GM23338 (cell line): ENCODE measurements at regions not wholly inside any gene's neighbourhood (a gene's known extent, or its start where the extent isn't known, plus 50 kb on each side); places are given as distances from the start of the nearest gene placed in this dataset.

Experiments
- ATAC-seq: fragments of 200-7000 bp; cut with Tn5 transposase; 3 replicates; pipeline ENCODE4 v1.9.1; 2020
- DNase-seq: peaks from one replicate; pipeline ENCODE4 v3.0.0-alpha.2; 2015; ENCODE audit warnings: low spot score
- H2AFZ ChIP-seq: fragments of 200-600 bp; sonication (generic); 2 replicates; pipeline ENCODE4 v1.8.0; 2016; ENCODE audit warnings: antibody characterized with exemption, mild to moderate bottlenecking, moderate library complexity
- H3F3A ChIP-seq: fragments of 200-600 bp; sonication (generic); replicated peaks from 2 replicates; pipeline ENCODE4 v1.8.0; 2017; ENCODE audit warnings: antibody characterized with exemption, mixed run types, low read depth
- H3K27ac ChIP-seq: fragments of 200-600 bp; sonication (generic); 2 replicates; pipeline ENCODE4 v1.6.1; 2016; ENCODE audit warnings: low read depth
- H3K27me3 ChIP-seq: fragments of 200-600 bp; sonication (generic); 2 replicates; pipeline ENCODE4 v1.8.0; 2016; ENCODE audit warnings: mild to moderate bottlenecking, mixed run types, moderate library complexity; ENCODE audit not compliant: insufficient read depth
- H3K36me3 ChIP-seq: fragments of 200-600 bp; sonication (generic); 2 replicates; pipeline ENCODE4 v1.8.0; 2016; ENCODE audit warnings: mild to moderate bottlenecking; ENCODE audit not compliant: insufficient read depth
- H3K4me1 ChIP-seq: fragments of 200-600 bp; sonication (generic); 2 replicates; pipeline ENCODE4 v1.8.0; 2016; ENCODE audit warnings: mild to moderate bottlenecking, moderate library complexity; ENCODE audit not compliant: insufficient read depth
- H3K4me2 ChIP-seq: fragments of 200-600 bp; sonication (generic); 2 replicates; pipeline ENCODE4 v1.7.1; 2017; ENCODE audit warnings: mixed run types
- H3K4me3 ChIP-seq: fragments of 200-600 bp; sonication (generic); 2 replicates; pipeline ENCODE4 v1.6.1; 2016; ENCODE audit warnings: mixed run types
- H3K79me2 ChIP-seq: fragments of 200-600 bp; sonication (generic); replicated peaks from 2 replicates; pipeline ENCODE4 v1.8.0; 2017; ENCODE audit warnings: mild to moderate bottlenecking; ENCODE audit not compliant: insufficient read depth
- H3K9me2 ChIP-seq: fragments of 200-600 bp; sonication (generic); 2 replicates; pipeline ENCODE4 v1.8.0; 2017; ENCODE audit not compliant: insufficient read depth
- H4K20me1 ChIP-seq: fragments of 200-600 bp; sonication (generic); replicated peaks from 2 replicates; pipeline ENCODE4 v1.8.0; 2017; ENCODE audit warnings: mild to moderate bottlenecking; ENCODE audit not compliant: insufficient read depth
- H3K27ac Mint-ChIP-seq: 2 replicates; pipeline ENCODE4 v1.8.0; 2020; ENCODE audit warnings: inconsistent platforms, mild to moderate bottlenecking, moderate library complexity, mixed read lengths
- H3K27me3 Mint-ChIP-seq: 3 replicates; pipeline ENCODE4 v1.8.0; 2022; ENCODE audit warnings: low read depth, mild to moderate bottlenecking, moderate library complexity, mixed read lengths, inconsistent platforms; ENCODE audit not compliant: insufficient read depth, poor library complexity
- H3K36me3 Mint-ChIP-seq: 3 replicates; pipeline ENCODE4 v1.8.0; 2021; ENCODE audit warnings: low read depth, mild to moderate bottlenecking, inconsistent platforms, moderate library complexity, mixed read lengths
- H3K4me1 Mint-ChIP-seq: 3 replicates; pipeline ENCODE4 v1.8.0; 2020; ENCODE audit warnings: mild to moderate bottlenecking, inconsistent platforms, mixed read lengths
- H3K4me3 Mint-ChIP-seq: 3 replicates; pipeline ENCODE4 v1.8.0; 2021; ENCODE audit warnings: moderate library complexity, mild to moderate bottlenecking, inconsistent platforms, mixed read lengths
- H3K9me3 Mint-ChIP-seq: 3 replicates; pipeline ENCODE4 v1.8.0; 2020; ENCODE audit warnings: moderate library complexity, mild to moderate bottlenecking, inconsistent platforms, mixed read lengths
- CREB1 ChIP-seq: fragments of 250-450 bp; sonication (Bioruptor Pico); IDR thresholded peaks from 2 replicates; pipeline ENCODE4 v1.5.0; 2020; ENCODE audit warnings: low read depth, mild to moderate bottlenecking, moderate library complexity
- ETS1 ChIP-seq: IDR thresholded peaks from 2 replicates; pipeline ENCODE4 v1.6.1; 2016; ENCODE audit warnings: antibody characterized with exemption
- JUNB ChIP-seq: IDR thresholded peaks from one replicate; pipeline ENCODE4 v1.6.1; 2016; ENCODE audit warnings: antibody characterized with exemption; ENCODE audit not compliant: unreplicated experiment
- NANOG ChIP-seq: IDR thresholded peaks from 2 replicates; pipeline ENCODE4 v1.6.1; 2016; ENCODE audit warnings: antibody characterized with exemption, borderline replicate concordance
- POLR2AphosphoS5 ChIP-seq: IDR thresholded peaks from 2 replicates; pipeline ENCODE4 v1.6.1; 2016; ENCODE audit warnings: antibody characterized with exemption, low read depth
- STAT1 ChIP-seq: IDR thresholded peaks from one replicate; pipeline ENCODE4 v1.6.1; 2016; ENCODE audit warnings: antibody characterized with exemption; ENCODE audit not compliant: unreplicated experiment
- ZNF114 ChIP-seq: fragments of 250-450 bp; sonication (Bioruptor Pico); IDR thresholded peaks from 2 replicates; pipeline ENCODE4 v1.5.0; 2020; ENCODE audit warnings: mild to moderate bottlenecking, moderate library complexity
- ZNF331 ChIP-seq: fragments of 250-450 bp; sonication (Bioruptor Pico); IDR thresholded peaks from 2 replicates; pipeline ENCODE4 v1.5.0; 2020; ENCODE audit warnings: low read depth, mild to moderate bottlenecking, moderate library complexity
- ZNF462 ChIP-seq: fragments of 250-450 bp; sonication (Bioruptor Pico); IDR thresholded peaks from 2 replicates; pipeline ENCODE4 v1.5.0; 2020; ENCODE audit warnings: mild to moderate bottlenecking, moderate library complexity
- TF ChIP-seq, protein P1 (sequence below), 2 experiments: fragments of 200-600 bp in 1 of 2; sonication (generic) in 1 of 2; conservative IDR thresholded peaks; 2 replicates each; pipeline versions ENCODE4 v1.5.1 to v1.6.1; 2016 to 2017; ENCODE audit warnings: antibody characterized with exemption in 2 of 2, low read depth in 2 of 2, mild to moderate bottlenecking in 2 of 2, moderate library complexity in 1 of 2
- TF ChIP-seq, protein P2 (sequence below): IDR thresholded peaks from one replicate; pipeline ENCODE4 v1.6.1; 2018; ENCODE audit warnings: antibody characterized with exemption; ENCODE audit not compliant: unreplicated experiment

DNA sequence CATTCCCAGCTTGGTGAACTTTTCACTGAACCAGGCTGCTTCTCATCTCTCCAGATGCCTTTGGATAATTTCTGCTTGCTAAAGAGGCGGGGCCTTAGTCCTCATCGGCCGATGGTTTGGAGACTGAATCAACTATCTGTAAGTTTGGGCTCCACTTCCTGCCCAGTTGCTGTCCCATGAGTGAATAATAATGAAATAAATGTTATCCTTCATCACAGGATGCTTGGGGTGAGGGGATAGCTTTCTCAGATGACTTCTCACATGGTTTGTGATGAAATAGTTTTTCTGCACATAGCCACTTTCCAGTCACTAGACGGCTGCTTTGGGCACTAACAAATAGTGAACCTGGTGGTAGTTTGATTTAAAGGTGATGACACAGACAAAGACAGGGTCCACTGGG is 376.6 kb upstream of the TRIB2 start (continued):
- TF ChIP-seq, protein P1, sequence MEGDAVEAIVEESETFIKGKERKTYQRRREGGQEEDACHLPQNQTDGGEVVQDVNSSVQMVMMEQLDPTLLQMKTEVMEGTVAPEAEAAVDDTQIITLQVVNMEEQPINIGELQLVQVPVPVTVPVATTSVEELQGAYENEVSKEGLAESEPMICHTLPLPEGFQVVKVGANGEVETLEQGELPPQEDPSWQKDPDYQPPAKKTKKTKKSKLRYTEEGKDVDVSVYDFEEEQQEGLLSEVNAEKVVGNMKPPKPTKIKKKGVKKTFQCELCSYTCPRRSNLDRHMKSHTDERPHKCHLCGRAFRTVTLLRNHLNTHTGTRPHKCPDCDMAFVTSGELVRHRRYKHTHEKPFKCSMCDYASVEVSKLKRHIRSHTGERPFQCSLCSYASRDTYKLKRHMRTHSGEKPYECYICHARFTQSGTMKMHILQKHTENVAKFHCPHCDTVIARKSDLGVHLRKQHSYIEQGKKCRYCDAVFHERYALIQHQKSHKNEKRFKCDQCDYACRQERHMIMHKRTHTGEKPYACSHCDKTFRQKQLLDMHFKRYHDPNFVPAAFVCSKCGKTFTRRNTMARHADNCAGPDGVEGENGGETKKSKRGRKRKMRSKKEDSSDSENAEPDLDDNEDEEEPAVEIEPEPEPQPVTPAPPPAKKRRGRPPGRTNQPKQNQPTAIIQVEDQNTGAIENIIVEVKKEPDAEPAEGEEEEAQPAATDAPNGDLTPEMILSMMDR (conservative IDR thresholded peaks at IDR 0.05; ENCODE audit: low read depth in 2 of 2) = no peak
- TF ChIP-seq JUNB = no peak

DNA sequence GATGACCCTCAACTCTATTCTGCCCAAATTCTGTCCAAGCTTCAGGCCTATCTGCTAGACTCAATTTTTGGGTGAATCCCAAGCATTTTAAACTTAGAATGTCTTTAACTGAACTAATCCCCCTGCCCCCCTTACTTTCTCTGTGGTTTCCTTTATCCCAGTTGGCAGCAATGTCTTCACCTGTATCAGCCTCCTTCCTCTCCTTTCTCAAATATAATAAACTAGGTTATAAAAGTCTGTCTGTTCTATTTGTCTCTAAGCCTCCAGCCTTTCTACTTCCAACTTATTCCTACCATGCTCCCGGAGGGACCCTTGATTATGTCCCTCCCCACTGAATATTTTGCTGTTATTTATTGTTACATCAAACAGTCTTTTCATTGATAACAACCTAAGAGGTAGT is 375.5 kb upstream of the TRIB2 start:
- DNase-seq (no peak), ATAC-seq (no peak)
- Histone ChIP-seq H3K27me3 (no peaks in the 10 kb centered on the region), H3K9me2 (peaks cover 9% of the 10 kb centered on the region; the same call in 1 of the 2 replicates), H3K4me2 (no peak overlapping the region), H3K27ac (no peak overlapping the region), H3K79me2 (no peaks in the 10 kb centered on the region), H2AFZ (no peak overlapping the region), H4K20me1 (no peaks in the 10 kb centered on the region), H3F3A (no peaks in the 10 kb centered on the region), H3K4me3 (no peak overlapping the region), H3K4me1 (no peaks in the 10 kb centered on the region), H3K36me3 (no peaks in the 10 kb centered on the region)
- Mint-ChIP-seq H3K4me3 (no peak overlapping the region), H3K36me3 (peaks cover 3% of the 10 kb centered on the region; the same call in 1 of the 3 replicates), H3K4me1 (peaks cover 4% of the 10 kb centered on the region; the same call in 2 of the 3 replicates), H3K27me3 (peaks cover 2% of the 10 kb centered on the region), H3K9me3 (peaks cover 3% of the 10 kb centered on the region; the same call in 1 of the 3 replicates), H3K27ac (no peak overlapping the region)
- TF ChIP-seq NANOG (no peak), ZNF331 (CRISPR knock-in tag) (no peak), CREB1 (CRISPR knock-in tag) (no peak), ZNF462 (CRISPR knock-in tag) (no peak), STAT1 (no peak), ZNF114 (no peak), POLR2AphosphoS5 (no peak), ETS1 (no peak)
- TF ChIP-seq, protein P1 (conservative IDR thresholded peaks at IDR 0.05; ENCODE audit: low read depth in 2 of 2) = no peak
- TF ChIP-seq, protein P2, sequence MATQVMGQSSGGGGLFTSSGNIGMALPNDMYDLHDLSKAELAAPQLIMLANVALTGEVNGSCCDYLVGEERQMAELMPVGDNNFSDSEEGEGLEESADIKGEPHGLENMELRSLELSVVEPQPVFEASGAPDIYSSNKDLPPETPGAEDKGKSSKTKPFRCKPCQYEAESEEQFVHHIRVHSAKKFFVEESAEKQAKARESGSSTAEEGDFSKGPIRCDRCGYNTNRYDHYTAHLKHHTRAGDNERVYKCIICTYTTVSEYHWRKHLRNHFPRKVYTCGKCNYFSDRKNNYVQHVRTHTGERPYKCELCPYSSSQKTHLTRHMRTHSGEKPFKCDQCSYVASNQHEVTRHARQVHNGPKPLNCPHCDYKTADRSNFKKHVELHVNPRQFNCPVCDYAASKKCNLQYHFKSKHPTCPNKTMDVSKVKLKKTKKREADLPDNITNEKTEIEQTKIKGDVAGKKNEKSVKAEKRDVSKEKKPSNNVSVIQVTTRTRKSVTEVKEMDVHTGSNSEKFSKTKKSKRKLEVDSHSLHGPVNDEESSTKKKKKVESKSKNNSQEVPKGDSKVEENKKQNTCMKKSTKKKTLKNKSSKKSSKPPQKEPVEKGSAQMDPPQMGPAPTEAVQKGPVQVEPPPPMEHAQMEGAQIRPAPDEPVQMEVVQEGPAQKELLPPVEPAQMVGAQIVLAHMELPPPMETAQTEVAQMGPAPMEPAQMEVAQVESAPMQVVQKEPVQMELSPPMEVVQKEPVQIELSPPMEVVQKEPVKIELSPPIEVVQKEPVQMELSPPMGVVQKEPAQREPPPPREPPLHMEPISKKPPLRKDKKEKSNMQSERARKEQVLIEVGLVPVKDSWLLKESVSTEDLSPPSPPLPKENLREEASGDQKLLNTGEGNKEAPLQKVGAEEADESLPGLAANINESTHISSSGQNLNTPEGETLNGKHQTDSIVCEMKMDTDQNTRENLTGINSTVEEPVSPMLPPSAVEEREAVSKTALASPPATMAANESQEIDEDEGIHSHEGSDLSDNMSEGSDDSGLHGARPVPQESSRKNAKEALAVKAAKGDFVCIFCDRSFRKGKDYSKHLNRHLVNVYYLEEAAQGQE = no peak
